PC-3 (cell line): ENCODE measurements at regions not wholly inside any gene's neighbourhood (a gene's known extent, or its start where the extent isn't known, plus 50 kb on each side); places are given as distances from the start of the nearest gene placed in this dataset.

ENCODE experiments used
- EZH2 ChIP-seq: fragments of 300-600 bp; sonication (generic); IDR thresholded peaks from one replicate; pipeline ENCODE4 v1.6.1; 2017; ENCODE audit warnings: antibody characterized with exemption, mild to moderate bottlenecking, low read length; ENCODE audit not compliant: unreplicated experiment
- EZH2phosphoT487 ChIP-seq: fragments of 300-600 bp; sonication (generic); IDR thresholded peaks from 2 replicates; pipeline ENCODE4 v1.6.1; 2018; ENCODE audit warnings: mild to moderate bottlenecking, antibody characterized with exemption, low read length, borderline replicate concordance
- TF ChIP-seq, protein P1 (sequence below): fragments of 300-600 bp; sonication (generic); conservative IDR thresholded peaks from 2 replicates; pipeline ENCODE4 v1.5.1; 2017; ENCODE audit warnings: antibody characterized with exemption, low read depth, mild to moderate bottlenecking, low read length

- TF ChIP-seq, protein P1, sequence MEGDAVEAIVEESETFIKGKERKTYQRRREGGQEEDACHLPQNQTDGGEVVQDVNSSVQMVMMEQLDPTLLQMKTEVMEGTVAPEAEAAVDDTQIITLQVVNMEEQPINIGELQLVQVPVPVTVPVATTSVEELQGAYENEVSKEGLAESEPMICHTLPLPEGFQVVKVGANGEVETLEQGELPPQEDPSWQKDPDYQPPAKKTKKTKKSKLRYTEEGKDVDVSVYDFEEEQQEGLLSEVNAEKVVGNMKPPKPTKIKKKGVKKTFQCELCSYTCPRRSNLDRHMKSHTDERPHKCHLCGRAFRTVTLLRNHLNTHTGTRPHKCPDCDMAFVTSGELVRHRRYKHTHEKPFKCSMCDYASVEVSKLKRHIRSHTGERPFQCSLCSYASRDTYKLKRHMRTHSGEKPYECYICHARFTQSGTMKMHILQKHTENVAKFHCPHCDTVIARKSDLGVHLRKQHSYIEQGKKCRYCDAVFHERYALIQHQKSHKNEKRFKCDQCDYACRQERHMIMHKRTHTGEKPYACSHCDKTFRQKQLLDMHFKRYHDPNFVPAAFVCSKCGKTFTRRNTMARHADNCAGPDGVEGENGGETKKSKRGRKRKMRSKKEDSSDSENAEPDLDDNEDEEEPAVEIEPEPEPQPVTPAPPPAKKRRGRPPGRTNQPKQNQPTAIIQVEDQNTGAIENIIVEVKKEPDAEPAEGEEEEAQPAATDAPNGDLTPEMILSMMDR = no peak
- TF ChIP-seq EZH2phosphoT487 = no peak
- no peak for TF ChIP-seq EZH2
Observed at GRCh38 chr21:19844334-19844733, 1153.9 kb upstream of the NCAM2 start.
